Duodenal mucosa (tissue), 2 donors: ENCODE measurements at regions not wholly inside any gene's neighbourhood (a gene's known extent, or its start where the extent isn't known, plus 50 kb on each side); places are given as distances from the start of the nearest gene placed in this dataset.

Source experiments
- H3K27ac ChIP-seq: one replicate; pipeline ENCODE4 v1.7.0; 2013; ENCODE audit warnings: low read depth, low read length
- H3K27me3 ChIP-seq, 2 donors: one replicate each; pipeline ENCODE4 v1.7.0; 2013; ENCODE audit warnings: low read length in 2 of 2, control low read depth in 1 of 2; ENCODE audit not compliant: insufficient read depth in 2 of 2, control insufficient read depth in 1 of 2
- H3K36me3 ChIP-seq, 2 donors: one replicate each; pipeline ENCODE4 v1.7.0; 2013; ENCODE audit warnings: low read length in 2 of 2, control low read depth in 1 of 2; ENCODE audit not compliant: insufficient read depth in 2 of 2, control insufficient read depth in 1 of 2
- H3K4me1 ChIP-seq, 2 donors: one replicate each; pipeline ENCODE4 v1.7.0; 2013; ENCODE audit warnings: low read length in 2 of 2, control low read depth in 1 of 2; ENCODE audit not compliant: insufficient read depth in 2 of 2, control insufficient read depth in 1 of 2
- H3K4me3 ChIP-seq, 2 donors: one replicate each; pipeline ENCODE4 v1.7.0; 2013; ENCODE audit warnings: low read length in 2 of 2, low read depth in 1 of 2
- H3K9ac ChIP-seq, 2 donors: one replicate each; pipeline ENCODE4 v1.7.0; 2013; ENCODE audit warnings: low read length in 2 of 2, low read depth in 1 of 2
- H3K9me3 ChIP-seq, 2 donors: one replicate each; pipeline ENCODE4 v1.7.0; 2013; ENCODE audit warnings: low read length in 2 of 2, control low read depth in 1 of 2; ENCODE audit not compliant: control insufficient read depth in 1 of 2

GRCh38 chr6:139533573-139534471 is 159.4 kb upstream of the CITED2 start:
- peak overlapping the region; percentile 0 to 16 for H3K9ac ChIP-seq
- H3K27ac ChIP-seq: peak overlapping the region; percentile 20
- H3K36me3 ChIP-seq: no peaks in the 10 kb centered on the region
- H3K4me3 ChIP-seq: peak overlapping the region; percentile 40 to 55
- H3K27me3 ChIP-seq: no peaks in the 10 kb centered on the region
- H3K4me1 ChIP-seq: peaks cover 24 to 30% of the 10 kb centered on the region in 2 donors
- H3K9me3 ChIP-seq: no peaks in the 10 kb centered on the region

GRCh38 chr6:139533171-139533570 is 158.7 kb upstream of the CITED2 start:
- H3K36me3 ChIP-seq: no peaks in the 10 kb centered on the region
- no peak overlapping the region for H3K9ac ChIP-seq
- no peak overlapping the region for H3K4me3 ChIP-seq
- H3K27ac ChIP-seq: no peak overlapping the region
- H3K27me3 ChIP-seq: no peaks in the 10 kb centered on the region
- H3K4me1 ChIP-seq: peaks cover 24 to 30% of the 10 kb centered on the region in 2 donors
- H3K9me3 ChIP-seq: no peaks in the 10 kb centered on the region

DNA sequence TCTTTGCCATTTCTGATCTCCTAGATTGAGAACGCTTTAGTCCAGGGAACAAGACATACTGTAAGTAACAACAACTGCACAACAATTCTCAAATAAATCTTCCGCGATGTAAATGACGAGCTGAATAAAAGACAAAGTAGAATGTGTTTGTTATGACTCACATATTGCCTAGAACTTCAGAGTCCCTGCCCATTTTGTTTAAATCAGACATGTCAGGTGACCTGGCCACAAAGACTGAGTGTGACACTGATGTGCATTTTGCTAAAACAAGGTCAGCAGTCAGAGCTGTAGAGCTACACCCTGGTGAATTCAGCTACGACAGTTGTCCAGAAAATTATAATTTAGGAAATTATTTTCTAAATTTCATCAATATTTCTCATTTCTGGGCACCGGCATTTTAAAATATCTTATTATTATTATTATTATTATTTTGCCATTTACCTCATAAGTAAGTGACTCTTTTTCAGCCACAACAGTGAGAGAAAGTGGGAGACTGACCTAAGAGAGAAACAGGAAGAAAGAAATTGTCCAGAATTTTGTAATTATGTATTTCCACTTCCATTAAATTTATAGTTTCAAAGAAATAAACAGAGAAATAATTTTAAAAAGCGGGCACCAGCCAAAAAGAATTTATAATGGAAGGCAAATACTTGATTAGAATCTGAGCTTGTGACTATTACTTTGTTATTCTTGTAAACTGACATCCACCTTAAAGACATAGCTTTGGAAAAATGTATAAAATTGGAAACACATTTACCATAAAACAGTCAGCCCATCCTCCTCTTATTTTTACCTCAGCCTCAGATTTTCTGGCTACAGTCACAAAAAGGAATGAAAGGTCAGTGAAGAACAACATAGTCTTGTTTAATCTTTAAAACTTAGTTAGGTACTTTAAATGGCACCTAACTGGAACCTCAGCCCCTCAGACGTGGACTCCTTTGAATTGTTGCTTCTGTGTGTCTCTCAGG is 157.0 kb upstream of the CITED2 start:
- Histone ChIP-seq H3K9ac (no peak overlapping the region), H3K36me3 (no peaks in the 10 kb centered on the region), H3K27ac (no peak overlapping the region), H3K9me3 (no peaks in the 10 kb centered on the region), H3K4me1 (peaks cover 18 to 23% of the 10 kb centered on the region in 2 donors), H3K4me3 (no peak overlapping the region), H3K27me3 (no peaks in the 10 kb centered on the region)

GRCh38 chr6:139530561-139530960 is 156.1 kb upstream of the CITED2 start:
- H3K36me3 ChIP-seq: no peaks in the 10 kb centered on the region
- H3K27ac ChIP-seq: no peak overlapping the region
- no peaks in the 10 kb centered on the region for H3K9me3 ChIP-seq
- H3K4me1 ChIP-seq: peaks cover 17 to 18% of the 10 kb centered on the region in 2 donors
- no peak overlapping the region for H3K9ac ChIP-seq
- H3K27me3 ChIP-seq: no peaks in the 10 kb centered on the region
- no peak overlapping the region for H3K4me3 ChIP-seq

GRCh38 chr6:139529420-139529819 is 155.0 kb upstream of the CITED2 start:
- Histone ChIP-seq H3K9ac (no peak overlapping the region), H3K4me1 (peaks cover 12 to 13% of the 10 kb centered on the region in 2 donors), H3K27me3 (no peaks in the 10 kb centered on the region), H3K36me3 (no peaks in the 10 kb centered on the region), H3K4me3 (no peak overlapping the region), H3K27ac (no peak overlapping the region), H3K9me3 (no peaks in the 10 kb centered on the region)

GRCh38 chr6:139528471-139528870 is 154.0 kb upstream of the CITED2 start:
- H3K9ac ChIP-seq: no peak overlapping the region
- H3K4me3 ChIP-seq: no peak overlapping the region

DNA sequence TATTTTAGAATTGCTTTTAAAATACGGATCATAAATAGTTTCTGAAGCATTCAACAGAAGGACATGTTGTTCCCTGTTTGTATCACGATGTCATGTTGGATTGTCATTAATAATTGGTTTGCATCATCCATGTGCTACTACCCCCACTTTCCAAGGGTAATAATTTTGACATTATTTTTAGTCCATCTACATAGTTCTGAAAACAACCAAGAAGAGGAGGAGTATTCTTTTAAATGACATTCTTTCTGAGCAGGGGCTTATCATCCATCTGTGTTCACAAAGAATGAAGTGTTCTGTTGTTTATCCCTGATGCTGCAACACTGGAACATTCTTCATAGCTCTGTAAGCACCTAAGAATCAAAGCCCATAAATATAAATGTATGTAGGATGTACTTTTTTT is 151.0 kb upstream of the CITED2 start:
- Histone ChIP-seq H3K36me3 (no peaks in the 10 kb centered on the region), H3K4me1 (no peaks in the 10 kb centered on the region), H3K27ac (no peak overlapping the region), H3K27me3 (no peaks in the 10 kb centered on the region), H3K4me3 (no peak overlapping the region), H3K9me3 (no peaks in the 10 kb centered on the region), H3K9ac (no peak overlapping the region)

More at GRCh38 chr6:139528471-139528870, 154.0 kb upstream of the CITED2 start:
- H3K27ac ChIP-seq: no peak overlapping the region
- no peaks in the 10 kb centered on the region for H3K9me3 ChIP-seq
- no peaks in the 10 kb centered on the region for H3K36me3 ChIP-seq
- H3K4me1 ChIP-seq: peaks cover 3% of the 10 kb centered on the region in 2 donors
- no peaks in the 10 kb centered on the region for H3K27me3 ChIP-seq

GRCh38 chr6:139523986-139524385 is 149.5 kb upstream of the CITED2 start:
- no peaks in the 10 kb centered on the region for H3K4me1 ChIP-seq
- H3K9me3 ChIP-seq: no peaks in the 10 kb centered on the region
- H3K27ac ChIP-seq: no peak overlapping the region
- no peak overlapping the region for H3K9ac ChIP-seq
- H3K4me3 ChIP-seq: no peak overlapping the region
- H3K36me3 ChIP-seq: no peaks in the 10 kb centered on the region
- H3K27me3 ChIP-seq: no peaks in the 10 kb centered on the region

DNA sequence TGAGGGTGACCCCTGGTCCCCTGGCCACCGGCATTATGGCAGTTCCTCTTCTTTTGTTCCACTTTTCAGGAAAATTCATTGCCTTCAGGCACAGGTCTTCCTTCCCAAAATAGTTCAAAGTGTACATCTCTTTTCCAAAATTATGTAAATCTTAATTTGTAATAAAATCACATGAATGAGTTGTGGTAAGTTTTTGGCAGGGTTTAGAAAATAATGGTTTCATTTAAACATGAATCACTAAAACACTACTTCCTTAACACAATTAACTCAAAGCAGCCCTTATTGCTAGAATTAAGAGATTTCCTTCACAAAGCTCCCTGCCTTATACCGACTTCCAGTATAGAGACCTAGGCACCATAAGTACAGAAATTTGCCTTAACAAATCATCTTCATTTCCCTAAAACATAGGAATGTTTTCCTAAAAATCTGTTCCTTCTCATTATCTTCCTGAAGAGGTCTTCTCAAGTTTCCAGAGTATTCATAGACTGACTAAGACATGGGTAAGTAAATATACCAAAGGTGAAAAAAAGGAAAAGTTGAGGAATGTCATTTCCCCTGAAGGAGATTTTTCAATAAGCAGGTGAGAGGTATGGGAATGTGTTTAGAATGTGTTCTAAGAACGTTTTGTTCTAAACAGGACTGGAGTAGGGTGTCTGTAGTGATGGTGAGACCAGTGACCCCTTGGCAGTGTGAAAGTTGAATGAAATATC is 148.2 kb upstream of the CITED2 start:
- Histone ChIP-seq H3K27ac (no peak overlapping the region), H3K4me3 (no peak overlapping the region), H3K9me3 (no peaks in the 10 kb centered on the region), H3K36me3 (no peaks in the 10 kb centered on the region), H3K27me3 (no peaks in the 10 kb centered on the region), H3K9ac (no peak overlapping the region), H3K4me1 (no peaks in the 10 kb centered on the region)
